Astrocyte of the cerebellum (primary cell): ENCODE measurements at regions not wholly inside any gene's neighbourhood (a gene's known extent, or its start where the extent isn't known, plus 50 kb on each side); places are given as distances from the start of the nearest gene placed in this dataset.

Source experiments
- DNase-seq: peaks from one replicate; pipeline ENCODE4 v3.0.0-alpha.2; 2011; ENCODE audit warnings: low read depth
- H3K4me3 ChIP-seq: 2 replicates; pipeline ENCODE4 v1.5.1; 2011; ENCODE audit warnings: mild to moderate bottlenecking, low read depth, low read length, moderate library complexity
- in situ Hi-C: cut with HindIII; loops from 2 replicates; pipeline ENCODE4 v1.10.0; 2017; ENCODE audit warnings: low sequenced_read_pairs
- TF ChIP-seq, protein P1 (sequence below): IDR thresholded peaks from 2 replicates; pipeline ENCODE4 v1.5.1; 2012; ENCODE audit warnings: low read length, low read depth, moderate library complexity, mild to moderate bottlenecking; ENCODE audit errors: missing control alignments

DNA sequence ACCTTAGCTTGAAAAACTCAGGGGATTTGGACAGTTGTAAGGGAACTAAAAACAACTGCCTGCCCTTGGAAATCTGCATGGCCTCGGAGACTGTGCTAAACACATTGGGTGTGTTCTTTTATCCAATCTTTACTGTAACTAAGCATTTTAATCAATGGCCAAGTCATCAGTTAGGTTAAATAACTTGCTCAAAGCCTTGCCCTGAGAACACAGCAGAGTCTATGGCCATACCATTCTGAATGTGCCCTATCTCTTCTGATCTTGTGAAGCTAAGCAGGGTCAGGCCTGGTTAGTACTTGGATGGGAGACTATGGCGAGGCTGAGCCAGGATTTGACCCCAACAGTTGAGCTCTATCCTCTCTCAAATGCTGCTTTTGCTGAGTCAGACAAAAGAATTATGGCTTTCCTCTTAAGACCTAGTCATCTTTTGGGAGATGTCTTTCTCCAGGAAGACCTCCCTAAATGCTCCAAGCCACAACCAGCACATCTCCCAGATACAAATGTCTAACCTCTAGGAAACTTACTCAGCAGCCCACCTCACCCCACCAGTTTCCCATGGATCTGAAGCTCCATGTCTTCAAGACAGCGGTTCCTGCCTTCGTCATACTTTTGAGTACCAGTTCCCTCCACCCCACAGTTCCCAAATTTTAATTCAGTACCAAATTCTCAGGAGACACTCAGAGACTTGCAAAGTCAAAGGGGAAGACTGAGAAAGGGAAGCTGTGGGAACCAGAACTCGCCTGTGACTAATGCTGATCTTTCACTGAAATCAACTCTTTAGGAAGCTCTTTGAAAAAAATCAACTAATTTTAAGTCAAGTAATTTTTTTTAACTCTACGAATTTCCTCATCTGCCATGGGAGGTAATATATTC is 336.1 kb downstream of the MAF start:
- TF ChIP-seq, protein P1, sequence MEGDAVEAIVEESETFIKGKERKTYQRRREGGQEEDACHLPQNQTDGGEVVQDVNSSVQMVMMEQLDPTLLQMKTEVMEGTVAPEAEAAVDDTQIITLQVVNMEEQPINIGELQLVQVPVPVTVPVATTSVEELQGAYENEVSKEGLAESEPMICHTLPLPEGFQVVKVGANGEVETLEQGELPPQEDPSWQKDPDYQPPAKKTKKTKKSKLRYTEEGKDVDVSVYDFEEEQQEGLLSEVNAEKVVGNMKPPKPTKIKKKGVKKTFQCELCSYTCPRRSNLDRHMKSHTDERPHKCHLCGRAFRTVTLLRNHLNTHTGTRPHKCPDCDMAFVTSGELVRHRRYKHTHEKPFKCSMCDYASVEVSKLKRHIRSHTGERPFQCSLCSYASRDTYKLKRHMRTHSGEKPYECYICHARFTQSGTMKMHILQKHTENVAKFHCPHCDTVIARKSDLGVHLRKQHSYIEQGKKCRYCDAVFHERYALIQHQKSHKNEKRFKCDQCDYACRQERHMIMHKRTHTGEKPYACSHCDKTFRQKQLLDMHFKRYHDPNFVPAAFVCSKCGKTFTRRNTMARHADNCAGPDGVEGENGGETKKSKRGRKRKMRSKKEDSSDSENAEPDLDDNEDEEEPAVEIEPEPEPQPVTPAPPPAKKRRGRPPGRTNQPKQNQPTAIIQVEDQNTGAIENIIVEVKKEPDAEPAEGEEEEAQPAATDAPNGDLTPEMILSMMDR: no peak
- no peak overlapping the region for H3K4me3 ChIP-seq
- in situ Hi-C loops: no loop called here
- DNase-seq: no peak

DNA sequence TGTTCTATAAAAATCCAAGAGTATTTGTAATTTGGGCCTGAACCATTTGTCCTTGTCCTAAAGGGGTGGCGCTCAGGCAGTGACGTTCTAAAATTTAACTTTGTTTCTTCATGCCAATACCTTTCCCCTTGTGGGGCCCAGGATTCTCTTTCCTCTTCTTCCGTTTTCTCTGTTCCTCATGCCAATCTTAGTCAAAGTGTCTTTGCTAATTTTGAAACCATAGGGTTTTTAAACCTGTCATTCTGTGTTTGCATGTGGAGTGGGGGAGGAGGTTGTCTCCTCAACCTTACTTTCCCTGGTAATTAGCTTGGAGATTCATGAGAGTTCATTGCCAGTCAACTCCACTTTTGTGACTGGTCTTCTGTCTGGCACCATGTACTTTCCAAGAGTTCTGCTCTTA is 337.1 kb downstream of the MAF start:
- TF ChIP-seq, protein P1: no peak
- H3K4me3 ChIP-seq: no peak overlapping the region
- in situ Hi-C loops: no loop called here
- no peak for DNase-seq
